ENCODE measurements at regions not wholly inside any gene's neighbourhood (a gene's known extent, or its start where the extent isn't known, plus 50 kb on each side); places are given as distances from the start of the nearest gene placed in this dataset.

GRCh38 chr3:140823106-140823505 is 118.5 kb upstream of the SLC25A36 start:
- TF ChIP-seq EZH2 (IDR thresholded peaks at IDR 0.05) (no peak), POLR2AphosphoS5 (IDR thresholded peaks at IDR 0.05; ENCODE audit: borderline replicate concordance, low read depth, low read length) (no peak), FOXP2 (optimal IDR thresholded peaks at IDR 0.05; ENCODE audit: control extremely low read depth, extremely low read length, insufficient read depth) (no peak)
